Activated T-helper 1 cell treated with anti-CD3 and anti-CD28 coated beads, Interleukin-12 subunit alpha, Interleukin-12 subunit beta, Interleukin-2, Interleukin-4 antibody, amounts not matched to agents 30 ng/mL and 10 ng/mL and 1 ng/mL, durations not matched to agents 14 hours and 24 hours and 36 hours (primary cell): ENCODE measurements at regions not wholly inside any gene's neighbourhood (a gene's known extent, or its start where the extent isn't known, plus 50 kb on each side); places are given as distances from the start of the nearest gene placed in this dataset.

Experiments
- DNase-seq: peaks from one replicate; pipeline ENCODE4 v3.0.0; 2021; ENCODE audit warnings: low spot score
- H3K27ac Mint-ChIP-seq: one replicate; pipeline ENCODE4 v1.8.0; 2021; ENCODE audit warnings: mild to moderate bottlenecking, mixed read lengths
- H3K27me3 Mint-ChIP-seq: one replicate; pipeline ENCODE4 v1.8.0; 2022; ENCODE audit warnings: mild to moderate bottlenecking, moderate library complexity, mixed read lengths; ENCODE audit not compliant: insufficient read depth
- H3K36me3 Mint-ChIP-seq: one replicate; pipeline ENCODE4 v1.8.0; 2021; ENCODE audit warnings: low read depth, mixed read lengths
- H3K4me1 Mint-ChIP-seq: one replicate; pipeline ENCODE4 v1.8.0; 2021; ENCODE audit warnings: low read depth, mixed read lengths
- H3K4me3 Mint-ChIP-seq: one replicate; pipeline ENCODE4 v1.8.0; 2021; ENCODE audit warnings: mild to moderate bottlenecking, moderate library complexity, mixed read lengths
- H3K9me3 Mint-ChIP-seq: one replicate; pipeline ENCODE4 v1.8.0; 2021; ENCODE audit warnings: mixed read lengths
- intact Hi-C: fragments of 100-400 bp; cut with micrococcal nuclease; formaldehyde crosslinking; loops from one replicate; pipeline ENCODE4 v1.15.1; 2024

- intact Hi-C loops, result no loop called here
- H3K27ac Mint-ChIP-seq, result no peak overlapping the region
- H3K4me3 Mint-ChIP-seq, result no peak overlapping the region
- H3K36me3 Mint-ChIP-seq, result no peaks in the 10 kb centered on the region
- H3K9me3 Mint-ChIP-seq, result peaks cover 7% of the 10 kb centered on the region
- no peaks in the 10 kb centered on the region for H3K4me1 Mint-ChIP-seq
- DNase-seq, result no peak
- H3K27me3 Mint-ChIP-seq, result no peaks in the 10 kb centered on the region
These were observed 572.8 kb upstream of the FBXO33 start for GRCh38 chr14:40004871-40005500.

DNA sequence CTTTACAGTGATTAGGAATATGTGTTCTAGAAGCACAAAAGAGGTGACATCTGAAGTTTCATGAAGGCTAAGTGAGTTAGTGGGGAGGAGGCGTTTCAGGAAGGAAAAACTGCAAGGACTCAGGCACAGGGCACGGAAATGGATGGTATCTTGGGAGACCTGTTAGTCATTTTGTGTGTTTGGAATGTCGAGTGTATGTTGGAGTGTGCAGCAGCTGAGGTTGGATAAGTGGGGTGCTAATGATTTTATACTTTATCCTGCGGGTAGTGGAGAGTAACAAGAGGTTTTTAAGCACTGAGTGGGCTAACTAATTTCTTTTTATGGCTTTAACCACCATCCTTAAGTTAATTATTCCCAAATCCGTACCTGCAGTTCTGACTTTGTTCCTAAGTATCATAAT is 571.5 kb upstream of the FBXO33 start:
- no peak overlapping the region for H3K4me3 Mint-ChIP-seq
- H3K4me1 Mint-ChIP-seq, result no peaks in the 10 kb centered on the region
- H3K9me3 Mint-ChIP-seq, result no peaks in the 10 kb centered on the region
- intact Hi-C loops, result no loop called here
- DNase-seq, result no peak
- H3K27ac Mint-ChIP-seq, result no peak overlapping the region
- H3K27me3 Mint-ChIP-seq, result no peaks in the 10 kb centered on the region
- no peaks in the 10 kb centered on the region for H3K36me3 Mint-ChIP-seq

- Mint-ChIP-seq H3K4me1 (no peaks in the 10 kb centered on the region), H3K27ac (no peak overlapping the region), H3K36me3 (no peaks in the 10 kb centered on the region), H3K4me3 (no peak overlapping the region), H3K9me3 (no peaks in the 10 kb centered on the region), H3K27me3 (peaks cover 2% of the 10 kb centered on the region)
- DNase-seq, result no peak
- intact Hi-C loops, result no loop called here
These were observed 566.6 kb upstream of the FBXO33 start for GRCh38 chr14:39998854-39999253.

- Mint-ChIP-seq H3K4me3 (no peak overlapping the region), H3K36me3 (no peaks in the 10 kb centered on the region), H3K27ac (no peak overlapping the region), H3K4me1 (no peaks in the 10 kb centered on the region), H3K27me3 (peaks cover 2% of the 10 kb centered on the region), H3K9me3 (no peaks in the 10 kb centered on the region)
- no peak for DNase-seq
- intact Hi-C loops, result no loop called here
These were observed 565.9 kb upstream of the FBXO33 start for GRCh38 chr14:39998114-39998513.

GRCh38 chr14:39991041-39991440 is 558.8 kb upstream of the FBXO33 start:
- H3K27ac Mint-ChIP-seq, result no peak overlapping the region
- H3K4me1 Mint-ChIP-seq, result no peaks in the 10 kb centered on the region
- H3K36me3 Mint-ChIP-seq, result no peaks in the 10 kb centered on the region
- H3K27me3 Mint-ChIP-seq, result no peaks in the 10 kb centered on the region
- H3K4me3 Mint-ChIP-seq, result no peak overlapping the region
- intact Hi-C loops, result no loop called here
- no peak for DNase-seq
- H3K9me3 Mint-ChIP-seq, result no peaks in the 10 kb centered on the region

DNA sequence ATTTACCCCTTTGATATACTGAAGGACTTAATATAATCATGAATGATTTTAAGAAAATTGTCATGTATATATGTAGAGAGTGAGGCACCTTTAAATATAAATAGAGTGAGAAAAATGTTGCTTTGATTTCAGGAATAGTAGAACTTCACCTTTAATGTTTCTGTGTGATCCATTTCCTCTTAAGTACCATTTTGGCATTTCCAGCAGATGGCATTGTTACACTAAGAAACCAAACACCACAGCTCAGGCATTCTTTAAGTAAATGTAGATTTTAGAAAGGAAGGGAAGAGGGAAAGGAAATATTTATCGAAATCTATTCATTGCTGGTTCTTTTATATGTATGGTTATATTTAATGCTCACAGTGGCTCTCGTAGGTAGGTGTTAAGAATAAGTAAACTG is 556.7 kb upstream of the FBXO33 start:
- Mint-ChIP-seq H3K27me3 (no peaks in the 10 kb centered on the region), H3K4me3 (no peak overlapping the region), H3K9me3 (no peaks in the 10 kb centered on the region), H3K36me3 (no peaks in the 10 kb centered on the region), H3K27ac (no peak overlapping the region), H3K4me1 (no peaks in the 10 kb centered on the region)
- no peak for DNase-seq
- intact Hi-C loops, result no loop called here

DNA sequence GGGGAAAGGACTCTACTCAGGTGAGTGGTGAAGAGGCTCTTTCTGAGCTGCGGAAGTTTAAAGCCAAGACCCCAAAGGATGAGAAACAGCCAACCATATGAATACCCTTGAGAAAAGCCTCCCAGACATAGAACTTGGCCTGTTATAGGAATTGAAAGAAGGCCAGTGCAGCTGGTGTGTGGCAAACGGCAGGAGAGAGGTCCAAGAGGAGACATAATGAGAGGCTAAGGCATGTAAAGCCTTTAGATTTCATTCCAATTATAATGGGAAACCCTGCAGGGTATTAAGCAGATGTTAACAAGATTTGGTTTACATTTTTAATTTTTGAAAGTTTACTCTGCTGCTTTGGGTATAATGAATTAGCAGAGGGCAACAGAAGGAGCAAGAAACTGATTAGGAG is 552.1 kb upstream of the FBXO33 start:
- intact Hi-C loops, result no loop called here
- DNase-seq, result no peak
- Mint-ChIP-seq H3K27ac (no peak overlapping the region), H3K36me3 (no peaks in the 10 kb centered on the region), H3K27me3 (no peaks in the 10 kb centered on the region), H3K9me3 (no peaks in the 10 kb centered on the region), H3K4me3 (no peak overlapping the region), H3K4me1 (no peaks in the 10 kb centered on the region)

DNA sequence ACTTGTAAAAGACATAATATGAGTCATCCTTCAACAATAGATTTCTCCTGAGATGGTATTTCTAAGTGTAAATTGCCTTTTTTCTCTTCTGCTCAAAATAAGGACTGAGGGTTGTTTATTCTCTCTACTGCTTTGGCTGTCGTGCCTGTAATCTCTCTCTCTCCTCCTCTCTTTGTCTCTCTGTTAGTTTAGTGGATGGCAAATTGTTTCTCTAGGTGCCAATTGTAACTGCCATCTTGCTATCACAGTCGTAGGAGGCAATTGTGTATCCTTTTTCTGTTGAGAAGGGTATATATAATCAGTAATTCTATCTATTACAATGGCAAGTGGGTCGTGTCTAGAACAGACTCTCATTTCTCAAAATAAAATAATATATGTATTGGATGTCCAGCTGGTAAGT is 545.0 kb upstream of the FBXO33 start:
- no peaks in the 10 kb centered on the region for H3K36me3 Mint-ChIP-seq
- no peak for DNase-seq
- no peaks in the 10 kb centered on the region for H3K27me3 Mint-ChIP-seq
- intact Hi-C loops, result no loop called here
- H3K27ac Mint-ChIP-seq, result no peak overlapping the region
- H3K4me3 Mint-ChIP-seq, result no peak overlapping the region
- no peaks in the 10 kb centered on the region for H3K4me1 Mint-ChIP-seq
- H3K9me3 Mint-ChIP-seq, result peaks cover 2% of the 10 kb centered on the region

GRCh38 chr14:39974036-39974435 is 541.8 kb upstream of the FBXO33 start:
- H3K4me1 Mint-ChIP-seq, result no peaks in the 10 kb centered on the region
- DNase-seq, result no peak
- H3K36me3 Mint-ChIP-seq, result no peaks in the 10 kb centered on the region
- H3K9me3 Mint-ChIP-seq, result peaks cover 2% of the 10 kb centered on the region
- H3K27ac Mint-ChIP-seq, result no peak overlapping the region
- intact Hi-C loops, result no loop called here
- H3K4me3 Mint-ChIP-seq, result no peak overlapping the region
- no peaks in the 10 kb centered on the region for H3K27me3 Mint-ChIP-seq

DNA sequence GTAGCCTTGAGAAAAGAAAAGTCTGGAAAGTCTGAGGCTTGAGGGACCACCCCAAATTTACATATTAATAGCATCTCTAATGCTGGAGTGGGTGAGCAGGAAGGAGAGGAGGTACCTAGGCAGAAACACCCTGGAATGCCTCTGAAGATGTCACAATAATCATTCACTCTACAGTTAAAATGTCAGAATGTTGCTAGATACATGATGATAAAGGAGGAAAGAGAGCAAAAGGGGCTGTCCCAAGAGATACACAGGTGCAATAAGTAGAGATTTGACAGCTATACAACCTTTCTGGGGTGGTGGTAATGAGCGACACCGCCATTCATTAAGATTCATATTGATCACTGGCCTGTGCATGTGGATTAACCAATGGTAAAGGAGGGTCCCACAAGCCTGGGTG is 540.5 kb upstream of the FBXO33 start:
- H3K27ac Mint-ChIP-seq, result no peak overlapping the region
- H3K4me3 Mint-ChIP-seq, result no peak overlapping the region
- DNase-seq, result no peak
- no peaks in the 10 kb centered on the region for H3K4me1 Mint-ChIP-seq
- intact Hi-C loops, result no loop called here
- no peaks in the 10 kb centered on the region for H3K36me3 Mint-ChIP-seq
- no peaks in the 10 kb centered on the region for H3K9me3 Mint-ChIP-seq
- H3K27me3 Mint-ChIP-seq, result no peaks in the 10 kb centered on the region

- Mint-ChIP-seq H3K4me3 (no peak overlapping the region), H3K9me3 (peaks cover 5% of the 10 kb centered on the region), H3K27me3 (no peaks in the 10 kb centered on the region), H3K36me3 (no peaks in the 10 kb centered on the region), H3K27ac (no peak overlapping the region), H3K4me1 (no peaks in the 10 kb centered on the region)
- no peak for DNase-seq
- intact Hi-C loops, result no loop called here
These were observed 535.7 kb upstream of the FBXO33 start for GRCh38 chr14:39967885-39968284.

DNA sequence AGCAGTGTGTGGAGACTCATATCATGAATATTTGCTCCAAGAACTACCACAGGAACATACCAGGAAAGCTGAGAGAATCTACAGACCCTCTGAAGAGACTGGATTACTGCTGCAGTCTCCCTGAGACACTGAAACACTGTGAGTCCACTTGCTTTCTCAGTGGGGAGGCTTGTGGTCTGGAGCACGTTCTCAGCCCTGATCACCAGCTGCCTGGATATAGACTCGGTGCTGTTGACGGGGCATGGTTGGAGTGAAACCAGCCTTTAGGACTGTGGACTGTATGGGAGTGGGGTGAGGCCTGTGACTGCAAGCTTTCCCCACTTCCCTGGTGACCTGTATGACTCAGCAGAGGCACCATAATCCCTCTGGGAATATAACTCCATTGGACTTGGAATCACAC is 525.8 kb upstream of the FBXO33 start:
- H3K9me3 Mint-ChIP-seq, result peaks cover 16% of the 10 kb centered on the region
- no peak for DNase-seq
- H3K4me1 Mint-ChIP-seq, result no peaks in the 10 kb centered on the region
- no peak overlapping the region for H3K4me3 Mint-ChIP-seq
- no peak overlapping the region for H3K27ac Mint-ChIP-seq
- no peaks in the 10 kb centered on the region for H3K36me3 Mint-ChIP-seq
- intact Hi-C loops, result no loop called here
- H3K27me3 Mint-ChIP-seq, result no peaks in the 10 kb centered on the region

- no peak for DNase-seq
- H3K27me3 Mint-ChIP-seq, result no peaks in the 10 kb centered on the region
- intact Hi-C loops, result no loop called here
- H3K4me1 Mint-ChIP-seq, result no peaks in the 10 kb centered on the region
- peaks cover 16% of the 10 kb centered on the region for H3K9me3 Mint-ChIP-seq
- H3K27ac Mint-ChIP-seq, result no peak overlapping the region
- H3K4me3 Mint-ChIP-seq, result no peak overlapping the region
- no peaks in the 10 kb centered on the region for H3K36me3 Mint-ChIP-seq
These were observed 525.1 kb upstream of the FBXO33 start for GRCh38 chr14:39957290-39957689.

DNA sequence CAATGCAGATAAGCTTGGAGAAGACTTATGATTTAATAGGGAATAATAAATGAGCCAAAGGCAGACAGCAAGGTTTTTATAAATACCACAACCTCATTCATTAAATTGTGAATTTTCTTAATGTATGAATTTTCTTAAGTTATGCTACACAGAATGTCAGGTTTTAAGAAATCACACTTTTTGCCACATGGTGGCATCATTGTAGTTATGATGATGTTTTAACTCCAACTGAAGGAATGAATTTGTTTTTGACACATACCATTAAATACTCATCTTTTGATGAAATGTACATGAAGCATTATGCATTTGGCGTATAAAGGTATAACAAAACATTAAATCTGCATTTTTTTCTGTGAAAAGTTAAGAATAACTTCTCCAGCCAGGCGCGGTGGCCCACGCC is 524.1 kb upstream of the FBXO33 start:
- Mint-ChIP-seq H3K27ac (no peak overlapping the region), H3K9me3 (peaks cover 20% of the 10 kb centered on the region), H3K27me3 (no peaks in the 10 kb centered on the region), H3K4me1 (no peaks in the 10 kb centered on the region), H3K4me3 (no peak overlapping the region), H3K36me3 (no peaks in the 10 kb centered on the region)
- intact Hi-C loops, result no loop called here
- no peak for DNase-seq
